ENCODE measurements at regions not wholly inside any gene's neighbourhood (a gene's known extent, or its start where the extent isn't known, plus 50 kb on each side); places are given as distances from the start of the nearest gene placed in this dataset.

GRCh38 chr4:178081176-178081575 lies 638.9 kb upstream of the AGA start:
- peaks cover 6% of the 10 kb centered on the region; the same call in 1 of the 2 replicates for H3K9me3 ChIP-seq (ENCODE audit: low read length)
- in situ Hi-C loops (cut with HindIII; ENCODE audit: extremely low pct_ligation_motif_present, low pct_unique_long_range_greater_than_20kb) (no loop called here), intact Hi-C loops (cut with micrococcal nuclease; ENCODE audit: unreplicated experiment) (no loop called here)
- TF ChIP-seq ZBTB37 (CRISPR knock-in tag; IDR thresholded peaks at IDR 0.05) (no peak), ZNF781 (CRISPR knock-in tag; IDR thresholded peaks at IDR 0.05; ENCODE audit: borderline replicate concordance, not compliant biosample characterization) (no peak), PHF5A (CRISPR knock-in tag; IDR thresholded peaks at IDR 0.05; ENCODE audit: low read depth, unreplicated experiment) (no peak)
- no peak for FAIRE-seq
- H3K27ac ChIP-seq (ENCODE audit: extremely low read length, insufficient read depth, low read length): no peak overlapping the region
- no peaks in the 10 kb centered on the region for H3K79me2 ChIP-seq (ENCODE audit: insufficient read depth, low read length)
- no peaks in the 10 kb centered on the region for H3K36me3 ChIP-seq (replicated peaks in 1 of 2; ENCODE audit: control insufficient read depth in 1 of 2, insufficient read depth in 2 of 2, low read length in 2 of 2)
- WGBS (ENCODE audit: low lambda C conversion rate): 4% methylated on average over 2 of the region's 2 CpGs
- no peaks in the 10 kb centered on the region for H3K27me3 ChIP-seq (ENCODE audit: control insufficient read depth in 1 of 2, insufficient read depth in 2 of 2, low read length in 2 of 2)
- H3K4me2 ChIP-seq (ENCODE audit: low read depth, low read length): no peak overlapping the region
- ATAC-seq: no peak
- CTCF ChIA-PET (ENCODE audit: low intra/inter-chr PET ratio, low total read pairs): no interaction called here
- H3K9ac ChIP-seq (ENCODE audit: insufficient read depth, low read depth, low read length): no peak overlapping the region
- DNase-seq (ENCODE audit: low spot score): no peak
- POLR2A ChIA-PET: no interaction called here
- H3K4me1 ChIP-seq (ENCODE audit: insufficient read depth, low read length): no peaks in the 10 kb centered on the region
- H4K20me1 ChIP-seq (ENCODE audit: insufficient read depth, low read length): no peaks in the 10 kb centered on the region
- BruUV-seq (replicated peaks): no TSS peak
- H2AFZ ChIP-seq (ENCODE audit: low read length): no peak overlapping the region
- no peak overlapping the region for H3K4me3 ChIP-seq (replicated peaks in 1 of 3; ENCODE audit: insufficient read depth in 1 of 3, low read depth in 2 of 3, low read length in 3 of 3)

- no peak overlapping the region for H3K4me3 ChIP-seq (replicated peaks in 1 of 3; ENCODE audit: insufficient read depth in 1 of 3, low read depth in 2 of 3, low read length in 3 of 3)
- H3K36me3 ChIP-seq (replicated peaks in 1 of 2; ENCODE audit: control insufficient read depth in 1 of 2, insufficient read depth in 2 of 2, low read length in 2 of 2): no peaks in the 10 kb centered on the region
- ChIA-PET CTCF (ENCODE audit: low intra/inter-chr PET ratio, low total read pairs) (no interaction called here), POLR2A (no interaction called here)
- no peaks in the 10 kb centered on the region for H3K27me3 ChIP-seq (ENCODE audit: control insufficient read depth in 1 of 2, insufficient read depth in 2 of 2, low read length in 2 of 2)
- no TSS peak for BruUV-seq (replicated peaks)
- ATAC-seq (no peak), FAIRE-seq (no peak), DNase-seq (ENCODE audit: low spot score) (no peak)
- intact Hi-C loops (cut with micrococcal nuclease; ENCODE audit: unreplicated experiment) (no loop called here), in situ Hi-C loops (cut with HindIII; ENCODE audit: extremely low pct_ligation_motif_present, low pct_unique_long_range_greater_than_20kb) (no loop called here)
- H2AFZ ChIP-seq (ENCODE audit: low read length): no peak overlapping the region
- H4K20me1 ChIP-seq (ENCODE audit: insufficient read depth, low read length): no peaks in the 10 kb centered on the region
- H3K9ac ChIP-seq (ENCODE audit: insufficient read depth, low read depth, low read length): no peak overlapping the region
- H3K4me1 ChIP-seq (ENCODE audit: insufficient read depth, low read length): no peaks in the 10 kb centered on the region
- 0% methylated on average over 3 of the region's 3 CpGs for WGBS (ENCODE audit: low lambda C conversion rate)
- H3K9me3 ChIP-seq (ENCODE audit: low read length): peaks cover 6% of the 10 kb centered on the region; the same call in 1 of the 2 replicates
- no peaks in the 10 kb centered on the region for H3K79me2 ChIP-seq (ENCODE audit: insufficient read depth, low read length)
- no peak overlapping the region for H3K4me2 ChIP-seq (ENCODE audit: low read depth, low read length)
- no peak overlapping the region for H3K27ac ChIP-seq (ENCODE audit: extremely low read length, insufficient read depth, low read length)
- TF ChIP-seq ZNF407 (CRISPR knock-in tag; IDR thresholded peaks at IDR 0.05; ENCODE audit: not compliant biosample characterization) (no peak), ZNF543 (CRISPR knock-in tag; IDR thresholded peaks at IDR 0.05) (no peak)
Measured at GRCh38 chr4:178081896-178082295, 639.7 kb upstream of the AGA start.

Measured in HepG2 (cell line).